Neural cell (in vitro differentiated cells): ENCODE measurements at regions not wholly inside any gene's neighbourhood (a gene's known extent, or its start where the extent isn't known, plus 50 kb on each side); places are given as distances from the start of the nearest gene placed in this dataset.

Source experiments
- H2AFZ ChIP-seq: fragments of 200-600, 300-800 bp; sonication (generic), shearing (Covaris generic); 2 replicates; pipeline ENCODE4 v1.6.0; 2014; ENCODE audit warnings: low read depth, mild to moderate bottlenecking, antibody characterized with exemption, low read length, moderate library complexity
- H3F3A ChIP-seq: fragments of 200-600 bp; shearing (Covaris generic); 2 replicates; pipeline ENCODE4 v1.6.1; 2016; ENCODE audit warnings: mild to moderate bottlenecking, moderate library complexity, mixed read lengths, antibody characterized with exemption, low read length; ENCODE audit not compliant: insufficient read depth, poor library complexity, severe bottlenecking
- H3K27ac ChIP-seq: fragments of 200-600, 300-800 bp; sonication (generic), shearing (Covaris generic); 2 replicates; pipeline ENCODE4 v1.5.1; 2014; ENCODE audit warnings: mild to moderate bottlenecking, low read length, moderate library complexity
- H3K27me3 ChIP-seq: fragments of 300-800, 200-600 bp; sonication (generic), shearing (Covaris generic); 2 replicates; pipeline ENCODE4 v1.6.0; 2014; ENCODE audit warnings: mild to moderate bottlenecking, low read depth, low read length, moderate library complexity; ENCODE audit not compliant: insufficient read depth
- H3K36me3 ChIP-seq: fragments of 300-800, 200-600 bp; sonication (generic), shearing (Covaris generic); 2 replicates; pipeline ENCODE4 v1.5.1; 2014; ENCODE audit warnings: mild to moderate bottlenecking, antibody characterized with exemption, low read length, moderate library complexity; ENCODE audit not compliant: insufficient read depth
- H3K4me2 ChIP-seq: fragments of 300-800, 200-600 bp; sonication (generic), shearing (Covaris generic); 2 replicates; pipeline ENCODE4 v1.6.0; 2014; ENCODE audit warnings: mild to moderate bottlenecking, low read length
- H3K4me3 ChIP-seq: fragments of 300-800, 200-600 bp; sonication (generic), shearing (Covaris generic); 2 replicates; pipeline ENCODE4 v1.5.1; 2014; ENCODE audit warnings: mild to moderate bottlenecking, low read length, moderate library complexity
- H3K79me2 ChIP-seq: fragments of 200-600 bp; shearing (Covaris generic); replicated peaks from 2 replicates; pipeline ENCODE4 v1.6.0; 2014; ENCODE audit warnings: mild to moderate bottlenecking, low read length, moderate library complexity; ENCODE audit not compliant: insufficient read depth
- H3K9ac ChIP-seq: fragments of 300-800, 200-600 bp; sonication (generic), shearing (Covaris generic); 2 replicates; pipeline ENCODE4 v1.6.1; 2016; ENCODE audit warnings: mild to moderate bottlenecking, low read length, mixed read lengths
- H3K9me2 ChIP-seq: fragments of 200-600 bp; shearing (Covaris generic); 2 replicates; pipeline ENCODE4 v1.6.1; 2016; ENCODE audit warnings: mild to moderate bottlenecking, low read length, mixed read lengths; ENCODE audit not compliant: insufficient read depth
- H3K9me3 ChIP-seq: fragments of 200-600, 300-800 bp; sonication (generic), shearing (Covaris generic); 2 replicates; pipeline ENCODE4 v1.6.1; 2016; ENCODE audit warnings: mild to moderate bottlenecking, mixed run types, low read length, moderate library complexity, mixed read lengths
- H4K20me1 ChIP-seq: fragments of 200-600 bp; shearing (Covaris generic); 2 replicates; pipeline ENCODE4 v1.6.1; 2016; ENCODE audit warnings: mild to moderate bottlenecking, mixed run types; ENCODE audit not compliant: insufficient read depth
- CTCF ChIP-seq: fragments of 450-650 bp; IDR thresholded peaks from 2 replicates; pipeline ENCODE4 v1.5.1; 2014; ENCODE audit warnings: antibody characterized with exemption, mild to moderate bottlenecking, moderate library complexity; ENCODE audit not compliant: poor library complexity, severe bottlenecking
- EP300 ChIP-seq: fragments of 450-650 bp; conservative IDR thresholded peaks from 2 replicates; pipeline ENCODE4 v1.6.1; 2014; ENCODE audit warnings: antibody characterized with exemption, mild to moderate bottlenecking, moderate library complexity; ENCODE audit not compliant: poor library complexity, severe bottlenecking
- EZH2 ChIP-seq: fragments of 200-600, 300-800 bp; shearing (Covaris generic), sonication (generic); IDR thresholded peaks from 2 replicates; pipeline ENCODE4 v1.6.1; 2014; ENCODE audit warnings: antibody characterized with exemption, low read length, borderline replicate concordance, mild to moderate bottlenecking; ENCODE audit not compliant: insufficient read depth, poor library complexity, severe bottlenecking
- MXI1 ChIP-seq: fragments of 450-650 bp; conservative IDR thresholded peaks from 2 replicates; pipeline ENCODE4 v1.6.1; 2014; ENCODE audit warnings: antibody characterized with exemption, mild to moderate bottlenecking; ENCODE audit not compliant: poor library complexity, severe bottlenecking
- RAD21 ChIP-seq: fragments of 450-650 bp; conservative IDR thresholded peaks from 2 replicates; pipeline ENCODE4 v1.6.1; 2014; ENCODE audit warnings: antibody characterized with exemption, mild to moderate bottlenecking, moderate library complexity
- REST ChIP-seq: IDR thresholded peaks from 2 replicates; pipeline ENCODE4 v1.6.1; 2012; ENCODE audit warnings: borderline replicate concordance
- SMC3 ChIP-seq: fragments of 450-650 bp; conservative IDR thresholded peaks from 2 replicates; pipeline ENCODE4 v1.6.1; 2014; ENCODE audit warnings: antibody characterized with exemption, mild to moderate bottlenecking, moderate library complexity; ENCODE audit not compliant: poor library complexity

- H4K20me1 ChIP-seq = no peaks in the 10 kb centered on the region
- H3F3A ChIP-seq = no peaks in the 10 kb centered on the region
- no peaks in the 10 kb centered on the region for H3K36me3 ChIP-seq
- no peaks in the 10 kb centered on the region for H3K9me3 ChIP-seq
- H3K4me3 ChIP-seq = no peak overlapping the region
- H3K27me3 ChIP-seq = no peaks in the 10 kb centered on the region
- TF ChIP-seq MXI1 = no peak
- TF ChIP-seq EZH2 = no peak
- TF ChIP-seq EP300 = no peak
- no peak for TF ChIP-seq RAD21
- H2AFZ ChIP-seq = no peak overlapping the region
- H3K79me2 ChIP-seq = no peaks in the 10 kb centered on the region
- no peak overlapping the region for H3K27ac ChIP-seq
- H3K9ac ChIP-seq = no peak overlapping the region
- no peaks in the 10 kb centered on the region for H3K9me2 ChIP-seq
- H3K4me2 ChIP-seq = no peak overlapping the region
Measured at GRCh38 chr6:22444330-22444729, 125.0 kb upstream of the HDGFL1 start.

- no peaks in the 10 kb centered on the region for H4K20me1 ChIP-seq
- no peaks in the 10 kb centered on the region for H3F3A ChIP-seq
- TF ChIP-seq REST (no peak), CTCF (no peak), SMC3 (no peak), EZH2 (no peak)
- H3K79me2 ChIP-seq = no peaks in the 10 kb centered on the region
- H3K27me3 ChIP-seq = no peaks in the 10 kb centered on the region
- H3K4me3 ChIP-seq = no peak overlapping the region
- H3K9me2 ChIP-seq = no peaks in the 10 kb centered on the region
- no peaks in the 10 kb centered on the region for H3K9me3 ChIP-seq
- H3K4me2 ChIP-seq = no peak overlapping the region
- H3K27ac ChIP-seq = no peak overlapping the region
- H3K9ac ChIP-seq = no peak overlapping the region
- no peak overlapping the region for H2AFZ ChIP-seq
- no peaks in the 10 kb centered on the region for H3K36me3 ChIP-seq
Measured at GRCh38 chr6:22445946-22446345, 123.4 kb upstream of the HDGFL1 start.
